Sigmoid colon (tissue), 4 donors: ENCODE measurements at regions not wholly inside any gene's neighbourhood (a gene's known extent, or its start where the extent isn't known, plus 50 kb on each side); places are given as distances from the start of the nearest gene placed in this dataset.

ENCODE experiments used
- CTCF ChIP-seq, 4 experiments: fragments of 450-650 bp in 3 of 4; fragments of 200-600 bp in 1 of 4; IDR thresholded peaks; one replicate each; pipeline ENCODE4 v1.5.1; 2016 to 2019; ENCODE audit warnings: antibody characterized with exemption in 4 of 4, mild to moderate bottlenecking in 3 of 4, moderate library complexity in 2 of 4
- EP300 ChIP-seq, 4 donors: sonication (generic); formaldehyde crosslinking; IDR thresholded peaks; one replicate each; pipeline ENCODE4 v1.6.1; 2017; ENCODE audit warnings: antibody characterized with exemption in 4 of 4
- POLR2A ChIP-seq, 2 donors: fragments of 450-650 bp; IDR thresholded peaks; one replicate each; pipeline ENCODE4 v1.6.1; 2016; ENCODE audit warnings: antibody characterized with exemption in 2 of 2, mild to moderate bottlenecking in 2 of 2, moderate library complexity in 2 of 2

- TF ChIP-seq CTCF (IDR thresholded peaks at IDR 0.05): no peak
- no peak for TF ChIP-seq EP300 (IDR thresholded peaks at IDR 0.05)
- no peak for TF ChIP-seq POLR2A (IDR thresholded peaks at IDR 0.05)
Measured at GRCh38 chr15:39283531-39283930, 297.3 kb upstream of the THBS1 start.
